Type B pancreatic cell (in vitro differentiated cells): ENCODE measurements at regions not wholly inside any gene's neighbourhood (a gene's known extent, or its start where the extent isn't known, plus 50 kb on each side); places are given as distances from the start of the nearest gene placed in this dataset.

ENCODE experiments used
- DNase-seq: peaks from one replicate; pipeline ENCODE4 v3.0.0; 2021; ENCODE audit warnings: mixed read lengths; ENCODE audit not compliant: unreplicated experiment; ENCODE audit errors: extremely low spot score
- H3K27ac Mint-ChIP-seq: 2 replicates; pipeline ENCODE4 v1.8.0; 2021; ENCODE audit warnings: mild to moderate bottlenecking, mixed read lengths
- H3K27me3 Mint-ChIP-seq: 2 replicates; pipeline ENCODE4 v1.8.0; 2021; ENCODE audit warnings: mixed read lengths
- H3K36me3 Mint-ChIP-seq: 2 replicates; pipeline ENCODE4 v1.8.0; 2021; ENCODE audit warnings: mixed read lengths
- H3K4me1 Mint-ChIP-seq: one replicate; pipeline ENCODE4 v1.8.0; 2021; ENCODE audit warnings: mixed read lengths; ENCODE audit not compliant: unreplicated experiment
- H3K4me3 Mint-ChIP-seq: 2 replicates; pipeline ENCODE4 v1.8.0; 2021; ENCODE audit warnings: mild to moderate bottlenecking, mixed read lengths
- H3K9me3 Mint-ChIP-seq: 2 replicates; pipeline ENCODE4 v1.8.0; 2021; ENCODE audit warnings: mixed read lengths
- CTCF ChIP-seq: fragments of 200-600 bp; sonication (generic); conservative IDR thresholded peaks from 2 replicates; pipeline ENCODE4 v1.5.0; 2021; ENCODE audit warnings: antibody characterized with exemption, mild to moderate bottlenecking

GRCh38 chrX:39625810-39626209 lies 471.9 kb downstream of the BCOR start:
- no peak for DNase-seq
- Mint-ChIP-seq H3K4me3 (no peak overlapping the region), H3K27ac (no peak overlapping the region), H3K4me1 (no peaks in the 10 kb centered on the region), H3K27me3 (no peaks in the 10 kb centered on the region), H3K9me3 (peaks cover 7% of the 10 kb centered on the region), H3K36me3 (no peaks in the 10 kb centered on the region)
- TF ChIP-seq CTCF = no peak

- H3K4me3 Mint-ChIP-seq = no peak overlapping the region
- H3K4me1 Mint-ChIP-seq = no peaks in the 10 kb centered on the region
- no peaks in the 10 kb centered on the region for H3K27me3 Mint-ChIP-seq
- H3K27ac Mint-ChIP-seq = no peak overlapping the region
- peaks cover 8% of the 10 kb centered on the region for H3K9me3 Mint-ChIP-seq
- DNase-seq = no peak
- H3K36me3 Mint-ChIP-seq = no peaks in the 10 kb centered on the region
- TF ChIP-seq CTCF = no peak
Observed at GRCh38 chrX:39626749-39627148, 471.0 kb downstream of the BCOR start.

GRCh38 chrX:39627257-39627656 lies 470.5 kb downstream of the BCOR start:
- no peak overlapping the region for H3K4me3 Mint-ChIP-seq
- no peak for TF ChIP-seq CTCF
- peaks cover 5% of the 10 kb centered on the region for H3K9me3 Mint-ChIP-seq

GRCh38 chrX:39629001-39629400 lies 468.8 kb downstream of the BCOR start:
- Mint-ChIP-seq H3K9me3 (peaks cover 8% of the 10 kb centered on the region), H3K4me3 (no peak overlapping the region), H3K27ac (no peak overlapping the region), H3K36me3 (no peaks in the 10 kb centered on the region), H3K4me1 (no peaks in the 10 kb centered on the region), H3K27me3 (no peaks in the 10 kb centered on the region)
- DNase-seq = no peak
- no peak for TF ChIP-seq CTCF

More at GRCh38 chrX:39627257-39627656, 470.5 kb downstream of the BCOR start:
- H3K27me3 Mint-ChIP-seq = no peaks in the 10 kb centered on the region
- no peaks in the 10 kb centered on the region for H3K4me1 Mint-ChIP-seq
- H3K27ac Mint-ChIP-seq = no peak overlapping the region
- no peak for DNase-seq
- no peaks in the 10 kb centered on the region for H3K36me3 Mint-ChIP-seq

- Mint-ChIP-seq H3K4me1 (no peaks in the 10 kb centered on the region), H3K36me3 (no peaks in the 10 kb centered on the region), H3K9me3 (peaks cover 8% of the 10 kb centered on the region), H3K27me3 (no peaks in the 10 kb centered on the region), H3K4me3 (no peak overlapping the region), H3K27ac (no peak overlapping the region)
- no peak for TF ChIP-seq CTCF
- no peak for DNase-seq
Observed at GRCh38 chrX:39630344-39630743, 467.4 kb downstream of the BCOR start.
